ENCODE measurements at regions not wholly inside any gene's neighbourhood (a gene's known extent, or its start where the extent isn't known, plus 50 kb on each side); places are given as distances from the start of the nearest gene placed in this dataset.

DNA sequence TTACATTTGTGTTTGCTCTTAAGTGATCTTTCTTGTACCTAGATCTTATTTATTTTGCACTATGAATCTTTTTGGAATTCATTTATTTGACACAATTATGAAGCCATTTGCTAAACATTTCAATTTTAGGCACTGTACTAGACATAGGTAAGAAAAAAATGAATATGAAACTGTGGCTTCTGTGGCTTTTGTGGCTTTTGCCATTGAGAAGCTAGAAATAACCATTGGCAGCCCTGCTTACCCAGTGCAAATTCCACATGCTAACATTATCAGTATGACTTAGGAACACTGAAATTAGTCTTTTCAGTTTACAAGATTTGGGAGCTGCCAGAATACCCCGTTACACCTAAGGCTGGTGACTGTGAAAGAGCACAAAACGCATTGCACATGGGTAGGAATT is 60.1 kb downstream of the FSCB start:
- no peaks in the 10 kb centered on the region for H3K4me1 ChIP-seq
- no peak overlapping the region for H3K4me3 ChIP-seq
- H3K36me3 ChIP-seq, result no peaks in the 10 kb centered on the region
- no peaks in the 10 kb centered on the region for H3K27me3 ChIP-seq (replicated peaks in 1 of 7)
- TF ChIP-seq POLR2AphosphoS5 (IDR thresholded peaks at IDR 0.05), result no peak
- TF ChIP-seq POLR2A (IDR thresholded peaks at IDR 0.05), result no peak
- intact Hi-C loops (cut with DNase I; ENCODE audit: low total_unique reads), result no loop called here
- no peak for DNase-seq
- 40 to 65% (median 59%) methylated on average over 2 of the region's 2 CpGs for WGBS, 5 donors
- H3K9me3 ChIP-seq, result peaks cover 0 to 11% (median 0%) of the 10 kb centered on the region in 8 donors
- H3K27ac ChIP-seq, result no peak overlapping the region

DNA sequence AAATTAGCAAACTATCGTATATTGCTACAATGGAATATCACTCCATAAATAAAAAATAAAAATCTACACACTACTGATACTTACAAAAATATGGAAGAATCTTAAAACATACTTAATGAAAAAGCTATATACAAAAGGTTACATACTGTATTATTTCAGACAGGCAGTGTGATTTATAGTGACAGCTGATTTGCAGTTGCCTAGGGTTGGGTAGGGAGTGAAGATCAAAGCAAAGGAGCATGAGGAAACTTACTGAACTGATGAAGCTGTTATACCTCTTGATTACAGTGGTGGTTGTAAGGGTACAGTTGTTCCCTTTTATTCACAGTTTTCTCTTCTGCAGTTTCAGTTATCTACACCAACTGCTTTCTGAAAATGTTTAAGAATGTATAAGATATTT is 62.6 kb downstream of the FSCB start:
- Histone ChIP-seq H3K27ac (no peak overlapping the region), H3K9me3 (peaks cover 0 to 5% (median 0%) of the 10 kb centered on the region in 8 donors), H3K4me3 (no peak overlapping the region), H3K4me1 (no peaks in the 10 kb centered on the region), H3K36me3 (no peaks in the 10 kb centered on the region), H3K27me3 (replicated peaks in 1 of 7) (no peaks in the 10 kb centered on the region)
- DNase-seq, result no peak
- WGBS, 5 donors, result 49 to 96% (median 88%) methylated on average over 1 of the region's 1 CpG
- no peak for TF ChIP-seq POLR2AphosphoS5 (IDR thresholded peaks at IDR 0.05)
- no peak for TF ChIP-seq POLR2A (IDR thresholded peaks at IDR 0.05)
- TF ChIP-seq, protein P1, sequence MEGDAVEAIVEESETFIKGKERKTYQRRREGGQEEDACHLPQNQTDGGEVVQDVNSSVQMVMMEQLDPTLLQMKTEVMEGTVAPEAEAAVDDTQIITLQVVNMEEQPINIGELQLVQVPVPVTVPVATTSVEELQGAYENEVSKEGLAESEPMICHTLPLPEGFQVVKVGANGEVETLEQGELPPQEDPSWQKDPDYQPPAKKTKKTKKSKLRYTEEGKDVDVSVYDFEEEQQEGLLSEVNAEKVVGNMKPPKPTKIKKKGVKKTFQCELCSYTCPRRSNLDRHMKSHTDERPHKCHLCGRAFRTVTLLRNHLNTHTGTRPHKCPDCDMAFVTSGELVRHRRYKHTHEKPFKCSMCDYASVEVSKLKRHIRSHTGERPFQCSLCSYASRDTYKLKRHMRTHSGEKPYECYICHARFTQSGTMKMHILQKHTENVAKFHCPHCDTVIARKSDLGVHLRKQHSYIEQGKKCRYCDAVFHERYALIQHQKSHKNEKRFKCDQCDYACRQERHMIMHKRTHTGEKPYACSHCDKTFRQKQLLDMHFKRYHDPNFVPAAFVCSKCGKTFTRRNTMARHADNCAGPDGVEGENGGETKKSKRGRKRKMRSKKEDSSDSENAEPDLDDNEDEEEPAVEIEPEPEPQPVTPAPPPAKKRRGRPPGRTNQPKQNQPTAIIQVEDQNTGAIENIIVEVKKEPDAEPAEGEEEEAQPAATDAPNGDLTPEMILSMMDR (IDR thresholded peaks at IDR 0.05 in 8 of 11, conservative IDR thresholded peaks at IDR 0.05 in 3 of 11), result no peak
- intact Hi-C loops (cut with DNase I; ENCODE audit: low total_unique reads), result no loop called here

DNA sequence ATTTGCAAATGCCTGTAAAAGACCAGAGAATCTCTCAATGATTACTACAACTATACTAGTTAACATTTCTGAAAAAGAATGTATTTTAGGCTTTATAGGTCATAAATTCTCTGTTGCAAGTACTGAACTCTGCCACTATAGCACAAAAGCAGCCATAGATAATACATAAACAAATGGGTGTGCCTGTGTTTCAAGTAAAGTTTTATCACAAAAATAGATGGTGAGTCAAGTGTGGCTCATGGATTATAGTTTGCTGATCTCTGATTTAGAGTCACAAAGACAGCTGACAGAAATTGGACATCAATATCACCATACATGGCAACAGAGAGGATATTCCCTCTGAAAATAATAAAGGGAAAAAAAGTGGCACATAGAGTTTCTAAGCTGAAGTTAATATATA is 68.1 kb downstream of the FSCB start:
- Histone ChIP-seq H3K4me1 (no peaks in the 10 kb centered on the region), H3K9me3 (peaks cover 0 to 5% (median 0%) of the 10 kb centered on the region in 8 donors)
- TF ChIP-seq POLR2A (IDR thresholded peaks at IDR 0.05), result no peak
- no peak for TF ChIP-seq POLR2AphosphoS5 (IDR thresholded peaks at IDR 0.05)
- TF ChIP-seq, protein P1 (IDR thresholded peaks at IDR 0.05 in 8 of 11, conservative IDR thresholded peaks at IDR 0.05 in 3 of 11), result no peak

DNA sequence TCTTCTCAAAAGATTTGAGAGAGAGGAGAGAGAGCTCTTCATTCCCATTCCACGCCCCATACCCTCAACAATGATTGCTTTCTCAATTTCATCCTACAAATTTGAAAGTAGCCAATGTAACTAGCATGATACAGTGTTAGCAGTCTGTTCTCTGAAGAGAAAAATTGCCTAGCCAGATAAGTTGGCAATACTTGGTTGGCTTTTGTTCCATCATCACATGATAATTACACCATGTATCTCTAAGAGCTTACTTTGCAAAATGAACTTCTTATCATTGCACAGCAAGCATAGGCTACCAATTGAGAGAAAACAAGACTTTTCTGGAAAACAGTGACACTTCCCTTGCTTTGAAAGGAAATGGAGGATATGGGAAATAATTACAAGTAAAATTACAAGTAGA is 68.9 kb downstream of the FSCB start:
- WGBS, 5 donors, result 25 to 59% (median 42%) methylated on average over 1 of the region's 1 CpG
- intact Hi-C loops (cut with DNase I; ENCODE audit: low total_unique reads), result no loop called here

More for the DNA sequence above, 68.1 kb downstream of the FSCB start:
- H3K27ac ChIP-seq, result no peak overlapping the region
- no peak for DNase-seq
- no peaks in the 10 kb centered on the region for H3K36me3 ChIP-seq
- H3K27me3 ChIP-seq (replicated peaks in 1 of 7), result no peaks in the 10 kb centered on the region
- no peak overlapping the region for H3K4me3 ChIP-seq
- intact Hi-C loops (cut with DNase I; ENCODE audit: low total_unique reads), result no loop called here

More for the DNA sequence above, 68.9 kb downstream of the FSCB start:
- no peak overlapping the region for H3K4me3 ChIP-seq
- H3K9me3 ChIP-seq, result peaks cover 0 to 5% (median 0%) of the 10 kb centered on the region in 8 donors
- TF ChIP-seq, protein P1 (IDR thresholded peaks at IDR 0.05 in 8 of 11, conservative IDR thresholded peaks at IDR 0.05 in 3 of 11), result no peak
- TF ChIP-seq POLR2A (IDR thresholded peaks at IDR 0.05), result no peak
- TF ChIP-seq POLR2AphosphoS5 (IDR thresholded peaks at IDR 0.05), result no peak
- H3K27ac ChIP-seq, result no peak overlapping the region
- DNase-seq, result no peak
- no peaks in the 10 kb centered on the region for H3K27me3 ChIP-seq (replicated peaks in 1 of 7)
- H3K36me3 ChIP-seq, result no peaks in the 10 kb centered on the region
- H3K4me1 ChIP-seq, result no peaks in the 10 kb centered on the region

All from spleen (tissue), 11 donors.